PC-9 (cell line): ENCODE measurements at regions not wholly inside any gene's neighbourhood (a gene's known extent, or its start where the extent isn't known, plus 50 kb on each side); places are given as distances from the start of the nearest gene placed in this dataset.
A peak's percentile ranks its signal among the peaks of the same experiment; 100 is the strongest.

Experiments used
- BruUV-seq: library from RNA; stranded (reverse); fragments of 400-500 nt; replicated peaks from 2 replicates; lab custom pipeline; 2021; lab: Mats Ljungman, UMichigan
- CTCF ChIA-PET: fragments of 300-600 bp; sonication (Branson Sonifier 250); formaldehyde crosslinking; loops from one replicate; lab custom pipeline; 2022; ENCODE audit warnings: antibody characterized with exemption; lab: Charles Lee
- POLR2A ChIA-PET: fragments of 300-600 bp; sonication (Branson Sonifier 250); formaldehyde crosslinking; loops from one replicate; lab custom pipeline; 2022; ENCODE audit warnings: antibody characterized with exemption; ENCODE audit not compliant: unreplicated experiment; lab: Charles Lee
- DNase-seq, 2 experiments: peaks; one replicate each; pipeline versions ENCODE4 v3.0.0 to v3.0.0-alpha.2; 2015 to 2022; ENCODE audit warnings: mixed read lengths in 1 of 2
- H2AFZ ChIP-seq: fragments of 200-600 bp; sonication (generic); 2 replicates; pipeline ENCODE4 v1.8.1; 2017; ENCODE audit warnings: antibody characterized with exemption
- H3F3A ChIP-seq: fragments of 200-600 bp; sonication (generic); 2 replicates; pipeline ENCODE4 v1.8.1; 2017; ENCODE audit warnings: antibody characterized with exemption, mild to moderate bottlenecking, low read depth; ENCODE audit not compliant: insufficient read depth
- H3K27ac ChIP-seq: fragments of 200-600 bp; sonication (generic); 2 replicates; pipeline ENCODE4 v1.6.1; 2016; ENCODE audit warnings: mixed run types
- H3K27me3 ChIP-seq: fragments of 200-600 bp; sonication (generic); 2 replicates; pipeline ENCODE4 v1.6.1; 2016; ENCODE audit warnings: low read depth, mixed run types; ENCODE audit not compliant: insufficient read depth
- H3K36me3 ChIP-seq: fragments of 200-600 bp; sonication (generic); 2 replicates; pipeline ENCODE4 v1.6.1; 2016; ENCODE audit warnings: low read depth, mixed run types
- H3K4me1 ChIP-seq: fragments of 200-600 bp; sonication (generic); replicated peaks from 2 replicates; pipeline ENCODE4 v1.6.1; 2016; ENCODE audit warnings: mixed run types; ENCODE audit not compliant: insufficient read depth
- H3K4me2 ChIP-seq: fragments of 200-600 bp; sonication (generic); 2 replicates; pipeline ENCODE4 v1.6.1; 2017; ENCODE audit warnings: mixed run types
- H3K4me3 ChIP-seq: fragments of 200-600 bp; sonication (generic); 2 replicates; pipeline ENCODE4 v1.6.1; 2016; ENCODE audit warnings: mixed run types
- H3K79me2 ChIP-seq: fragments of 200-600 bp; sonication (generic); 2 replicates; pipeline ENCODE4 v1.6.1; 2017; ENCODE audit warnings: low read depth, mixed run types
- H3K9me2 ChIP-seq: fragments of 200-600 bp; sonication (generic); 2 replicates; pipeline ENCODE4 v1.8.1; 2017; ENCODE audit warnings: mild to moderate bottlenecking; ENCODE audit not compliant: insufficient read depth
- H3K9me3 ChIP-seq: fragments of 200-600 bp; sonication (generic); 2 replicates; pipeline ENCODE4 v1.8.1; 2016; ENCODE audit warnings: low read depth; ENCODE audit not compliant: insufficient read depth
- H4K20me1 ChIP-seq: fragments of 200-600 bp; sonication (generic); 2 replicates; pipeline ENCODE4 v1.8.1; 2017; ENCODE audit not compliant: insufficient read depth
- CTCF ChIP-seq: fragments of 200-600 bp; sonication (generic); conservative IDR thresholded peaks from 2 replicates; pipeline ENCODE4 v1.6.1; 2017; ENCODE audit warnings: mixed run types, antibody characterized with exemption, mild to moderate bottlenecking, moderate library complexity
- EZH2 ChIP-seq: fragments of 200-600 bp; sonication (generic); IDR thresholded peaks from 2 replicates; pipeline ENCODE4 v1.8.0; 2017; ENCODE audit warnings: antibody characterized with exemption, low read depth
- intact Hi-C: fragments of 100-400 bp; cut with micrococcal nuclease; formaldehyde crosslinking; loops from one replicate; pipeline ENCODE4 v1.10.0; 2022; ENCODE audit not compliant: unreplicated experiment

GRCh38 chr1:59172693-59173092, 124.2 kb upstream of the FGGY start:
- no peaks in the 10 kb centered on the region for H3K79me2 ChIP-seq
- DNase-seq: no peak
- peaks cover 16% of the 10 kb centered on the region for H3K4me1 ChIP-seq
- no peak for TF ChIP-seq EZH2
- no peak for TF ChIP-seq CTCF
- no peak overlapping the region for H3K27ac ChIP-seq
- H3K27me3 ChIP-seq: no peaks in the 10 kb centered on the region
- CTCF ChIA-PET: no interaction called here
- BruUV-seq: no TSS peak
- H3K36me3 ChIP-seq: no peaks in the 10 kb centered on the region
- H3K9me2 ChIP-seq: no peaks in the 10 kb centered on the region
- H3K4me3 ChIP-seq: no peak overlapping the region
- H4K20me1 ChIP-seq: no peaks in the 10 kb centered on the region
- no peaks in the 10 kb centered on the region; the same call in 1 of the 2 replicates for H3K9me3 ChIP-seq
- no peak overlapping the region for H2AFZ ChIP-seq
- POLR2A ChIA-PET: no interaction called here
- H3K4me2 ChIP-seq: no peak overlapping the region
- intact Hi-C loops: no loop called here
- no peaks in the 10 kb centered on the region for H3F3A ChIP-seq

GRCh38 chr1:59173721-59174120, 123.2 kb upstream of the FGGY start:
- no peaks in the 10 kb centered on the region for H3K36me3 ChIP-seq
- no peaks in the 10 kb centered on the region for H4K20me1 ChIP-seq
- H3K27ac ChIP-seq: no peak overlapping the region
- no peaks in the 10 kb centered on the region for H3K9me2 ChIP-seq
- no peaks in the 10 kb centered on the region for H3K79me2 ChIP-seq
- TF ChIP-seq CTCF (no peak), EZH2 (no peak)
- intact Hi-C loops: no loop called here
- POLR2A ChIA-PET: no interaction called here
- no TSS peak for BruUV-seq
- no peak overlapping the region for H3K4me3 ChIP-seq
- H3K4me1 ChIP-seq: peaks cover 18% of the 10 kb centered on the region
- H3K27me3 ChIP-seq: no peaks in the 10 kb centered on the region
- CTCF ChIA-PET: no interaction called here
- H3K9me3 ChIP-seq: no peaks in the 10 kb centered on the region; the same call in 1 of the 2 replicates
- peak in 1 of 2 experiments; percentile 38 for DNase-seq
- no peak overlapping the region for H2AFZ ChIP-seq
- no peak overlapping the region for H3K4me2 ChIP-seq
- no peaks in the 10 kb centered on the region for H3F3A ChIP-seq

- Histone ChIP-seq H3K4me1 (peaks cover 18% of the 10 kb centered on the region), H3K4me3 (no peak overlapping the region), H3K36me3 (no peaks in the 10 kb centered on the region), H4K20me1 (no peaks in the 10 kb centered on the region), H3K9me3 (no peaks in the 10 kb centered on the region; the same call in 1 of the 2 replicates), H3K27me3 (no peaks in the 10 kb centered on the region), H2AFZ (no peak overlapping the region), H3K27ac (no peak overlapping the region), H3K4me2 (no peak overlapping the region), H3F3A (no peaks in the 10 kb centered on the region), H3K79me2 (no peaks in the 10 kb centered on the region), H3K9me2 (no peaks in the 10 kb centered on the region)
- no peak for DNase-seq
- CTCF ChIA-PET: no interaction called here
- BruUV-seq: no TSS peak
- POLR2A ChIA-PET: no interaction called here
- intact Hi-C loops: no loop called here
- TF ChIP-seq CTCF (no peak), EZH2 (no peak)
Measured at GRCh38 chr1:59176471-59176870, 120.4 kb upstream of the FGGY start.
